ENCODE measurements at regions not wholly inside any gene's neighbourhood (a gene's known extent, or its start where the extent isn't known, plus 50 kb on each side); places are given as distances from the start of the nearest gene placed in this dataset.

GRCh38 chr2:118705032-118705431 is 142.4 kb downstream of the EN1 start:
- no peaks in the 10 kb centered on the region for H3K27me3 ChIP-seq (ENCODE audit: low read length)
- no peaks in the 10 kb centered on the region for H4K20me1 ChIP-seq (ENCODE audit: low read depth, low read length)
- H3K4me2 ChIP-seq (ENCODE audit: low read depth, low read length, poor library complexity, severe bottlenecking): no peak overlapping the region
- no peaks in the 10 kb centered on the region for H3K79me2 ChIP-seq (ENCODE audit: insufficient read depth, low read length)
- H3K4me3 ChIP-seq (ENCODE audit: insufficient read depth, low read length, poor library complexity, severe bottlenecking): no peak overlapping the region
- H3K36me3 ChIP-seq (ENCODE audit: low read length): no peaks in the 10 kb centered on the region
- no peak overlapping the region for H2AFZ ChIP-seq (ENCODE audit: low read depth, low read length, severe bottlenecking)
- TF ChIP-seq, protein P1, sequence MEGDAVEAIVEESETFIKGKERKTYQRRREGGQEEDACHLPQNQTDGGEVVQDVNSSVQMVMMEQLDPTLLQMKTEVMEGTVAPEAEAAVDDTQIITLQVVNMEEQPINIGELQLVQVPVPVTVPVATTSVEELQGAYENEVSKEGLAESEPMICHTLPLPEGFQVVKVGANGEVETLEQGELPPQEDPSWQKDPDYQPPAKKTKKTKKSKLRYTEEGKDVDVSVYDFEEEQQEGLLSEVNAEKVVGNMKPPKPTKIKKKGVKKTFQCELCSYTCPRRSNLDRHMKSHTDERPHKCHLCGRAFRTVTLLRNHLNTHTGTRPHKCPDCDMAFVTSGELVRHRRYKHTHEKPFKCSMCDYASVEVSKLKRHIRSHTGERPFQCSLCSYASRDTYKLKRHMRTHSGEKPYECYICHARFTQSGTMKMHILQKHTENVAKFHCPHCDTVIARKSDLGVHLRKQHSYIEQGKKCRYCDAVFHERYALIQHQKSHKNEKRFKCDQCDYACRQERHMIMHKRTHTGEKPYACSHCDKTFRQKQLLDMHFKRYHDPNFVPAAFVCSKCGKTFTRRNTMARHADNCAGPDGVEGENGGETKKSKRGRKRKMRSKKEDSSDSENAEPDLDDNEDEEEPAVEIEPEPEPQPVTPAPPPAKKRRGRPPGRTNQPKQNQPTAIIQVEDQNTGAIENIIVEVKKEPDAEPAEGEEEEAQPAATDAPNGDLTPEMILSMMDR (IDR thresholded peaks at IDR 0.05; ENCODE audit: insufficient read depth, low read length, poor library complexity, severe bottlenecking): no peak
- no peak for TF ChIP-seq EZH2phosphoT487 (conservative IDR thresholded peaks at IDR 0.05; ENCODE audit: low read length)
- H3F3A ChIP-seq (ENCODE audit: insufficient read depth): no peaks in the 10 kb centered on the region
- H3K9me3 ChIP-seq (ENCODE audit: insufficient read depth, low read length): no peaks in the 10 kb centered on the region
- H3K27ac ChIP-seq (ENCODE audit: low read depth, low read length): no peak overlapping the region
- H3K9ac ChIP-seq (ENCODE audit: low read length): no peak overlapping the region
- H3K9me2 ChIP-seq (replicated peaks; ENCODE audit: insufficient read depth, low read length): no peaks in the 10 kb centered on the region

DNA sequence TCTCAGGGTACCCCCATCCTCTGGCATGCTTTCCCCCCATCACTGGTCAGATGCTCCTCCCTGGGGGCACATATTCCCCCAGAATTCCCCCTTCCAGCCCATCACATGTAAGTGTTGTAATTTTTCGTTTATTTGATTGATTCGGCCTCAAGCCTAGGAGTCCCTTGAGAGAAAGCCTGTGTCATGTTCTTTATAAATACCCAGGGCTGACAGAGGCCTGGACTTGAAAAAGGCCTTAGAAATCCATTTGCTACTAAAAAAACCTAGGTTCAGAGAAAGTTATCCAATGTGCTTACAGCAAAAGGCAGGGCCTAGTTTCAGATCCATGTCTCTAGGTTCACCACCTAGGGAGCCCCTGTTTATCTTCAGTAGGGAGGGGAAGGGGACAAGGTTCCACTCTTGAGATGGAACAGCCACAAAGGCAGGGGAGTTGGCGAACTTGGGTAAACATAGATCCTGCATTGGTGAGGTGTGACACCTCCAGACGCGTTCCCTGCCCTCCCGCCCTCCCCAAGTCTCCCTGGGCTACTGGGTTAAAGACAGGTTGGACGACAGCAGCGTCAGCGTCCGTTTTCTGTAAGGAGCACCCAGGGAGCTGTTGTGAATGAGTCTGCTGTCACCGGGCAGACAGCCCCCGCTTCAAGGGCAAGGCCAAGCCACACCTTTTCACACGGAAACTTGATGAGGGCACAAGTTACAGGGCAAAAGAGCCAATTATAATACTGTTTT is 147.8 kb downstream of the EN1 start:
- Histone ChIP-seq H3K27me3 (ENCODE audit: low read length) (no peaks in the 10 kb centered on the region), H3K9me2 (replicated peaks; ENCODE audit: insufficient read depth, low read length) (no peaks in the 10 kb centered on the region), H3K4me2 (ENCODE audit: low read depth, low read length, poor library complexity, severe bottlenecking) (no peak overlapping the region), H3K4me3 (ENCODE audit: insufficient read depth, low read length, poor library complexity, severe bottlenecking) (no peak overlapping the region), H3F3A (ENCODE audit: insufficient read depth) (no peaks in the 10 kb centered on the region), H3K27ac (ENCODE audit: low read depth, low read length) (no peak overlapping the region), H3K36me3 (ENCODE audit: low read length) (no peaks in the 10 kb centered on the region), H3K9ac (ENCODE audit: low read length) (no peak overlapping the region), H3K79me2 (ENCODE audit: insufficient read depth, low read length) (no peaks in the 10 kb centered on the region), H4K20me1 (ENCODE audit: low read depth, low read length) (no peaks in the 10 kb centered on the region), H2AFZ (ENCODE audit: low read depth, low read length, severe bottlenecking) (no peak overlapping the region), H3K9me3 (ENCODE audit: insufficient read depth, low read length) (no peaks in the 10 kb centered on the region)
- TF ChIP-seq, protein P1 (IDR thresholded peaks at IDR 0.05; ENCODE audit: insufficient read depth, low read length, poor library complexity, severe bottlenecking): no peak
- no peak for TF ChIP-seq EZH2phosphoT487 (conservative IDR thresholded peaks at IDR 0.05; ENCODE audit: low read length)

DNA sequence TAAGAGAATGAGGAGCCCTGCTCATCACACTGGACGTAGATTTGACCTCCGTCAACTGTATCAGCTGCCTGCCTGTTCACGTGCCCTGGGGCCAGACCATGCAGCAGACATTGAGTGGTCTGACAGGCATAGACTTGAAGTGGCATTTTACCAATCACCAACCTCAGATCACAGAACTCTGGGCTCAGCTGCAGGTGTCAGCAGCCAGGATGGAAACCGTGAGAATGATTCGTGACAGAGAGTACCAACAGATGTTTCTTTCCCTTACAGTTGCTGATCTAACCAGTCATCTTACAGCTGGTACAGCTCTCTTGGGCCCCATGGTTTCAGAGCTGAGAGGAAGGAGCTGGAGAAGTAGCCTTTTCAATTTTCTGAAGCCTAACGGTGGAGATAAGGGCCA is 148.9 kb downstream of the EN1 start:
- H2AFZ ChIP-seq (ENCODE audit: low read depth, low read length, severe bottlenecking): no peak overlapping the region
- no peaks in the 10 kb centered on the region for H4K20me1 ChIP-seq (ENCODE audit: low read depth, low read length)
- H3K9me2 ChIP-seq (replicated peaks; ENCODE audit: insufficient read depth, low read length): no peaks in the 10 kb centered on the region
- H3K79me2 ChIP-seq (ENCODE audit: insufficient read depth, low read length): no peaks in the 10 kb centered on the region
- H3K4me2 ChIP-seq (ENCODE audit: low read depth, low read length, poor library complexity, severe bottlenecking): no peak overlapping the region
- H3K9me3 ChIP-seq (ENCODE audit: insufficient read depth, low read length): no peaks in the 10 kb centered on the region
- H3K27me3 ChIP-seq (ENCODE audit: low read length): no peaks in the 10 kb centered on the region
- H3K27ac ChIP-seq (ENCODE audit: low read depth, low read length): no peak overlapping the region
- H3F3A ChIP-seq (ENCODE audit: insufficient read depth): no peaks in the 10 kb centered on the region
- H3K36me3 ChIP-seq (ENCODE audit: low read length): no peaks in the 10 kb centered on the region
- H3K9ac ChIP-seq (ENCODE audit: low read length): no peak overlapping the region
- no peak overlapping the region for H3K4me3 ChIP-seq (ENCODE audit: insufficient read depth, low read length, poor library complexity, severe bottlenecking)
- TF ChIP-seq, protein P1 (IDR thresholded peaks at IDR 0.05; ENCODE audit: insufficient read depth, low read length, poor library complexity, severe bottlenecking): no peak
- TF ChIP-seq EZH2phosphoT487 (conservative IDR thresholded peaks at IDR 0.05; ENCODE audit: low read length): no peak

Measured in SU-DHL-6 (cell line).